ENCODE measurements at regions not wholly inside any gene's neighbourhood (a gene's known extent, or its start where the extent isn't known, plus 50 kb on each side); places are given as distances from the start of the nearest gene placed in this dataset.

DNA sequence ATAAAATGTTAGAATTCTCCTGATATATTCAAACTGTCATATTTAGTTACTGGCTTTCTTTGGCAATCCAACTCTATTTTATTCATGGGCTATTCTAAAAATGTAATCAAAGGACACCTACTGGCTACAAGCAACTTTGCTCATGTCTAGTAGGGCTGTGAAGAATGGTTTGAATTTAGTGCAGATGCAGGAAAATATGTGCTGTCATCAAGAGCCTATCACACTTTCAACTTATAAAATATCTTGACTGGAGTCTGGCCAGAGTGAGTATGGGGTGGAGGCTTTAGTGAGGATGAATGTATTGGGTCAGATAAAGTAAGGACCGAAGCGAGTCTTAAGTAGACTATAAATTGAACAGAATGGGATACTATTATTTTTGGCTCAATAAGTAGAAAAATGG lies 343.4 kb upstream of the SPRED2 start:
- no peaks in the 10 kb centered on the region for H3K4me1 ChIP-seq (ENCODE audit: control insufficient read depth, insufficient read depth, low read length)
- no peak overlapping the region for H3K4me3 ChIP-seq (ENCODE audit: low read depth, low read length)
- H3K27ac ChIP-seq (ENCODE audit: extremely low read depth, low read depth, low read length): no peak overlapping the region
- H3K9me3 ChIP-seq (ENCODE audit: control insufficient read depth, insufficient read depth, low read depth, low read length): no peaks in the 10 kb centered on the region
- TF ChIP-seq ZNF560 (tag by site-specific recombination; IDR thresholded peaks at IDR 0.05; ENCODE audit: borderline replicate concordance) (no peak), SP7 (tag by site-specific recombination; IDR thresholded peaks at IDR 0.05) (no peak), ZNF391 (tag by site-specific recombination; IDR thresholded peaks at IDR 0.05; ENCODE audit: borderline replicate concordance, low read depth) (no peak), ZNF23 (tag by site-specific recombination; IDR thresholded peaks at IDR 0.05; ENCODE audit: borderline replicate concordance) (no peak), SCRT2 (tag by site-specific recombination; IDR thresholded peaks at IDR 0.05) (no peak), ZNF558 (tag by site-specific recombination; IDR thresholded peaks at IDR 0.05) (no peak), ZIC2 (tag by site-specific recombination; IDR thresholded peaks at IDR 0.05) (no peak), TCF7L2 (IDR thresholded peaks at IDR 0.05; ENCODE audit: borderline replicate concordance, low read depth, low read length) (no peak), MZF1 (tag by site-specific recombination; IDR thresholded peaks at IDR 0.05; ENCODE audit: borderline replicate concordance) (no peak), ZNF155 (tag by site-specific recombination; IDR thresholded peaks at IDR 0.05) (no peak), ZNF184 (tag by site-specific recombination; IDR thresholded peaks at IDR 0.05) (no peak), ZNF2 (tag by site-specific recombination; IDR thresholded peaks at IDR 0.05) (no peak), OVOL3 (tag by site-specific recombination; IDR thresholded peaks at IDR 0.05) (no peak)
- ChIA-PET CTCF (no interaction called here), POLR2A (no interaction called here)
- H3K36me3 ChIP-seq (ENCODE audit: control insufficient read depth in 2 of 2, insufficient read depth in 1 of 2, low read length in 2 of 2): no peaks in the 10 kb centered on the region

DNA sequence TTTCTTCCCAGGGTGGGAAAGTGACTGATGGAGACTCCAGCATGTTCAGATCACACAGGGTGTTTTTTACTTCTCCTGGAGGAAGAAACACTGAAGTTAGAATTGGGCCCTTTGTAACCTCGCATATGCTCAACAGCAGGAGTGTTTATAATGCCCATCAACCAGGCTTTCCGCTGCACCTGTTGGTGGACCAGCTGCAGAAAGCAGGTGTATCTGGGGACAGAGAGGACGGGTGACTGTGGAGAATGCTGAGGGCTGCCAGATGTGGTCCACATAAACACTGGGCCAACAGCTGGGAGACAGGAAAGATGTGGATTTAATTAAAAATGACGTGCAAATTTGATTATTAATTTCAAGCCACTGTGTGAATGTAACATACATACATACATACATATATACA lies 335.5 kb upstream of the SPRED2 start:
- Histone ChIP-seq H3K4me3 (ENCODE audit: low read depth, low read length) (no peak overlapping the region), H3K36me3 (ENCODE audit: control insufficient read depth in 2 of 2, insufficient read depth in 1 of 2, low read length in 2 of 2) (no peaks in the 10 kb centered on the region), H3K4me1 (ENCODE audit: control insufficient read depth, insufficient read depth, low read length) (no peaks in the 10 kb centered on the region), H3K9me3 (ENCODE audit: control insufficient read depth, insufficient read depth, low read depth, low read length) (no peaks in the 10 kb centered on the region), H3K27ac (ENCODE audit: extremely low read depth, low read depth, low read length) (no peak overlapping the region)
- TF ChIP-seq ZNF248 (tag by site-specific recombination; IDR thresholded peaks at IDR 0.05): no peak
- TF ChIP-seq KLF9 (tag by site-specific recombination; IDR thresholded peaks at IDR 0.05; ENCODE audit: low read depth): no peak
- no peak for TF ChIP-seq ZNF792 (tag by site-specific recombination; IDR thresholded peaks at IDR 0.05)
- no peak for TF ChIP-seq ZNF214 (tag by site-specific recombination; IDR thresholded peaks at IDR 0.05; ENCODE audit: borderline replicate concordance)
- TF ChIP-seq, protein P1, sequence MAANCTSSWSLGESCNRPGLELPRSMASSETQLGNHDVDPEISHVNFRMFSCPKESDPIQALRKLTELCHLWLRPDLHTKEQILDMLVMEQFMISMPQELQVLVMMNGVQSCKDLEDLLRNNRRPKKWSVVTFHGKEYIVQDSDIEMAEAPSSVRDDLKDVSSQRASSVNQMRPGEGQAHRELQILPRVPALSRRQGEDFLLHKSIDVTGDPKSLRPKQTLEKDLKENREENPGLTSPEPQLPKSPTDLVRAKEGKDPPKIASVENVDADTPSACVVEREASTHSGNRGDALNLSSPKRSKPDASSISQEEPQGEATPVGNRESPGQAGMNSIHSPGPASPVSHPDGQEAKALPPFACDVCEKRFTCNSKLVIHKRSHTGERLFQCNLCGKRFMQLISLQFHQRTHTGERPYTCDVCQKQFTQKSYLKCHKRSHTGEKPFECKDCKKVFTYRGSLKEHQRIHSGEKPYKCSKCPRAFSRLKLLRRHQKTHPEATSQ (tag by site-specific recombination; IDR thresholded peaks at IDR 0.05): no peak
- ChIA-PET POLR2A (no interaction called here), CTCF (interaction anchor here (0.6 to 1.1 kb wide), 3 partner anchors 151 to 813 kb away, joined by 3 to 4 read pairs (median 3); no protein-coding TSS in a partner anchor)

GRCh38 chr2:65766768-65767267 lies 334.4 kb upstream of the SPRED2 start:
- H3K9me3 ChIP-seq (ENCODE audit: control insufficient read depth, insufficient read depth, low read depth, low read length): no peaks in the 10 kb centered on the region
- H3K36me3 ChIP-seq (ENCODE audit: control insufficient read depth in 2 of 2, insufficient read depth in 1 of 2, low read length in 2 of 2): no peaks in the 10 kb centered on the region
- TF ChIP-seq ZNF792 (tag by site-specific recombination; IDR thresholded peaks at IDR 0.05) (no peak), ZNF184 (tag by site-specific recombination; IDR thresholded peaks at IDR 0.05) (no peak)
- TF ChIP-seq, protein P2, sequence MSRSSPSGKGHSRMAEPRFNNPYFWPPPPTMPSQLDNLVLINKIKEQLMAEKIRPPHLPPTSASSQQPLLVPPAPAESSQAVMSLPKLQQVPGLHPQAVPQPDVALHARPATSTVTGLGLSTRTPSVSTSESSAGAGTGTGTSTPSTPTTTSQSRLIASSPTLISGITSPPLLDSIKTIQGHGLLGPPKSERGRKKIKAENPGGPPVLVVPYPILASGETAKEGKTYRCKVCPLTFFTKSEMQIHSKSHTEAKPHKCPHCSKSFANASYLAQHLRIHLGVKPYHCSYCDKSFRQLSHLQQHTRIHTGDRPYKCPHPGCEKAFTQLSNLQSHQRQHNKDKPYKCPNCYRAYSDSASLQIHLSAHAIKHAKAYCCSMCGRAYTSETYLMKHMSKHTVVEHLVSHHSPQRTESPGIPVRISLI (tag by site-specific recombination; IDR thresholded peaks at IDR 0.05): no peak
- TF ChIP-seq, protein P1 (tag by site-specific recombination; IDR thresholded peaks at IDR 0.05): no peak
- POLR2A ChIA-PET: no interaction called here
- H3K27ac ChIP-seq (ENCODE audit: extremely low read depth, low read depth, low read length): no peak overlapping the region
- H3K4me3 ChIP-seq (ENCODE audit: low read depth, low read length): no peak overlapping the region
- H3K4me1 ChIP-seq (ENCODE audit: control insufficient read depth, insufficient read depth, low read length): no peaks in the 10 kb centered on the region
- CTCF ChIA-PET: interaction anchor here (0.6 kb wide), 1 partner anchor 147 kb away, joined by 4 read pairs; no protein-coding TSS in a partner anchor
